Aorta (tissue), 5 donors: ENCODE measurements at regions not wholly inside any gene's neighbourhood (a gene's known extent, or its start where the extent isn't known, plus 50 kb on each side); places are given as distances from the start of the nearest gene placed in this dataset.
"Not testable (repeated sequence)": the region's sequence is repeated elsewhere in the genome, so short reads cannot be mapped to it uniquely, and the experiment has no call there.

Source experiments
- ATAC-seq: fragments of 200-7000 bp; cut with Tn5 transposase; one replicate; pipeline ENCODE4 v1.9.1; 2022; ENCODE audit warnings: moderate library complexity; ENCODE audit not compliant: low FRiP score
- DNase-seq, 2 donors: peaks; one replicate each; pipeline ENCODE4 v3.0.0-alpha.2; 2020
- H3K27ac ChIP-seq, 2 donors: one replicate each; pipeline ENCODE4 v1.5.1; 2013; ENCODE audit warnings: low read length in 2 of 2, mild to moderate bottlenecking in 2 of 2, moderate library complexity in 2 of 2, control low read depth in 1 of 2, inconsistent platforms in 1 of 2, low read depth in 1 of 2
- H3K27me3 ChIP-seq, 2 donors: one replicate each; pipeline ENCODE4 v1.6.1; 2013; ENCODE audit warnings: control low read depth in 1 of 2, low read length in 1 of 2, mild to moderate bottlenecking in 1 of 2, moderate library complexity in 1 of 2; ENCODE audit not compliant: insufficient read depth in 2 of 2, control insufficient read depth in 1 of 2
- H3K36me3 ChIP-seq, 2 donors: one replicate each; pipeline ENCODE4 v1.6.1; 2013; ENCODE audit warnings: control low read depth in 1 of 2, low read length in 1 of 2, mild to moderate bottlenecking in 1 of 2; ENCODE audit not compliant: insufficient read depth in 2 of 2, control insufficient read depth in 1 of 2
- H3K4me1 ChIP-seq, 2 donors: one replicate each; pipeline ENCODE4 v1.6.1; 2013; ENCODE audit warnings: low read length in 2 of 2, control low read depth in 1 of 2, mild to moderate bottlenecking in 1 of 2, moderate library complexity in 1 of 2; ENCODE audit not compliant: insufficient read depth in 2 of 2, control insufficient read depth in 1 of 2
- H3K4me3 ChIP-seq, 2 donors: one replicate each; pipeline ENCODE4 v1.5.1; 2013; ENCODE audit warnings: low read length in 2 of 2, control low read depth in 1 of 2, mild to moderate bottlenecking in 1 of 2
- H3K9me3 ChIP-seq: one replicate; pipeline ENCODE4 v1.6.1; 2013; ENCODE audit warnings: mild to moderate bottlenecking, low read length; ENCODE audit not compliant: control insufficient read depth
- WGBS, 2 donors: extraction: QIAGEN DNeasy Blood & Tissue Kit; methylation state at CpG; one replicate each; pipeline ENCODE4 v1.1.7; 2013; 5-methylcytosine and 5-hydroxymethylcytosine counted together
- intact Hi-C, 2 donors: fragments of 100-400 bp; cut with DNase I; formaldehyde crosslinking; loops; one replicate each; pipeline versions ENCODE4 v1.14.2 to v1.15.0; 2022
- donor health status: healthy with polysubstance abuse.
- donor health status: Bipolar disorder and iron deficiency.
- donor health status: DM: no; HTN: no; CAD: no.
- donor health status: DM: no; HTN: no; CAD: no.
- donor health status: DM: yes; HTN: yes; CAD: no.

DNA sequence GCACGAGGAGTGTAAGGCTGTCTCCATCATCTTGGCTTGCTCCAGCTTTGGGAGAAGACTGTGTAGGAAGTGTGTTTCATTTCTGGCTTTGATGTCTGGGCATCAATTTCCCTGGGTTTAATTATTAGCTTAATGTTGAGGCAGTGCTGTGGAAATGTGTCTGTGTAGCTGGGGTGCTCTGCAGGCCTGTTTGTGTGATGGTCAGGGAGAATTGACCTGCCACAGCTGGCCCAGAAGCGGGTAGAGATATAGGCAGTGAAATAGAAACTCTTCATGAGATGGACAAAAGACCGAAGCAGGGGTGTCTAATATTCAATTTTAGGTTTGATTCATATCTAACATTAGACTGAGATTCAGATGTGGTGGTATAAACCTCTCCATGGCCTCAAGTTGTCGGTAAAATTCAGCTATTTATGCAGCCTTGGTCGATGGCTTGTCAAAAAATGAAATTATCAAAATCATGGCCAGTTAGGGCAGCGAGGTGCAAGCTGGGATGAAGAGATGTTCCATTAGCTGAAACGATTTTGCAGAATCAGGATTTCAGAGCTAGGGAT lies 95.3 kb upstream of the SNX9 start:
- H3K27ac ChIP-seq = no peak overlapping the region

DNA sequence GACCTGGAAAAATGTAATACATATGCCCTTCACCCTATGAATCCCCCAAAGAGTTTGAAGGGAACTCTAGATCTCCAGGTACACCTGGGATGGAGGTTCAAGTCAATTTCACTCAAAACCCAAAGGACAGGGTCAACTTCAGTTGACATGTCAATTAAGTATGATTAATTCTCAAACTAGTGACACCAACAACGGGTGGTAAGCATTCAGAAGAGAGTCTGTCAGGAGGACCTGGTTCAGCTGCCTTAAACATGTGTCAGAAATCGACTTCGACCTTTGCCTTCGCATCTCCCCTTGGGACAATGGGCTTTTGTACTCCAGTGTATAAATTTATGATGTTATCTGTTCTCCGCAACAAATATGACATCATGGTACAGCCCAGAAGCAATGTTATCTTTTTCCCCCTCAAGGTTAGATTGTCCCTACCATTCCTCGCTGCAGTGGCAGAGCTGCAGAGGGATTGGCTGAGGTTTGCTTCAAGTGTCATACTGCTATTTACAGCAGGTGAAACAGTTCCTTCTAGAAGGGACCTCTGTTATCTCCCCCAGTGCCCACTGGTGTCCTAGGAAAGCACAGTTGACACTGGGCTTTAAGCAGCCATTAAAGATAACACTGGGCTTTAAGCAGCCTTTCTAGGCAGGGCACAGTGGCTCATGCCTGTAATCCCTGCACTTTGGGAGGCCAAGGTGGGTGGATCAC lies 94.7 kb upstream of the SNX9 start:
- DNase-seq (no peak), ATAC-seq (no peak)
- Histone ChIP-seq H3K36me3 (no peaks in the 10 kb centered on the region), H3K9me3 (peaks cover 3% of the 10 kb centered on the region), H3K4me3 (no peak overlapping the region), H3K4me1 (no peaks in the 10 kb centered on the region), H3K27ac (no peak overlapping the region), H3K27me3 (no peaks in the 10 kb centered on the region)
- intact Hi-C loops = no loop called here
- WGBS, 2 donors = 90 to 95% methylated on average over 6 of the region's 6 CpGs

More for the DNA sequence above, 95.3 kb upstream of the SNX9 start:
- Histone ChIP-seq H3K9me3 (peaks cover 3% of the 10 kb centered on the region), H3K4me3 (no peak overlapping the region), H3K4me1 (no peaks in the 10 kb centered on the region), H3K36me3 (no peaks in the 10 kb centered on the region), H3K27me3 (no peaks in the 10 kb centered on the region)
- 89 to 92% methylated on average over 7 of the region's 7 CpGs for WGBS, 2 donors
- intact Hi-C loops = no loop called here
- DNase-seq (no peak), ATAC-seq (no peak)

DNA sequence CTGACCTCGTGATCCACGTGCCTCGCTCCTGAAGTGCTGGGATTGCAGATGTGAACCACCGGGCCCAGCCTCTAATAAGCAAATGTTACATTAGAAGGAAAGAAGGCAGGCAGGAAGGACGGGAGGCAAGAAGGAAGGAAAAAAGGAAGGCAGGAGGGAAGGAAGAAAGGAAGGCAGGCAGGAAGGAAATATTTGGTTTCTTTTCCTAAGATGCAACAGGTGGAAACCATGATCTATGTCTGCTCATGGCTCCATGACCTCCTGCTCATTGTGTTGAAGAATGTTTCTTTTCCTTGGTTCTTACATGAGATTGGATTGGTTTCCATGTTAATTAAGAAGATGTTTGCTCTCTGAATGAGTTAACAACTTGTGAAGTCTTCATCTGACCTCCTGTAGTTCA lies 91.8 kb upstream of the SNX9 start:
- no peak for DNase-seq
- no peak for ATAC-seq
- 95% methylated on average over 5 of the region's 5 CpGs for WGBS, 2 donors
- no peaks in the 10 kb centered on the region for H3K36me3 ChIP-seq
- no peaks in the 10 kb centered on the region for H3K4me1 ChIP-seq
- intact Hi-C loops = no loop called here
- no peak overlapping the region for H3K4me3 ChIP-seq
- no peaks in the 10 kb centered on the region for H3K27me3 ChIP-seq
- H3K9me3 ChIP-seq = no peaks in the 10 kb centered on the region
- no peak overlapping the region for H3K27ac ChIP-seq

DNA sequence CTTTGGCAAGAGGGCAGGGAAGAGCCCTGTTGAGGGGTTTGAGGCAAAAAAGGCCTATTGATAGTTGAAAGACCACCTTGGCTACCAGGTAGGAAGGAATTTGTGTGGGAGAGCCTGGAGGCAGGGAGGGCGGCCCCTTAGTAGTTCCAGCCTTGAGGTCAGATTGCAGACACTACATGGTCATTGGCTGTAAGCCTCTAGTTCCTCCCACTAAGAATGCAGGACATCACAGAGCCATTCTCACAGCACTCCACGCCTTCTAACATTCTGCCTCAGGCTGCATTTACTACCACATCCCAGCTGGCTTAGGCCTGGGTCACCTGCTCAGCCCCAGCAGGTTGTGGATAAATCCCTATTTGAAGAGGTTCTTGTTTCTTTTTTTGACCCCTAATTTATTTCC lies 91.0 kb upstream of the SNX9 start:
- ATAC-seq (no peak), DNase-seq (no peak)
- no peaks in the 10 kb centered on the region for H3K27me3 ChIP-seq
- 96 to 97% methylated on average over 2 of the region's 2 CpGs for WGBS, 2 donors
- no peak overlapping the region for H3K27ac ChIP-seq
- H3K36me3 ChIP-seq = no peaks in the 10 kb centered on the region
- no peaks in the 10 kb centered on the region for H3K9me3 ChIP-seq
- H3K4me1 ChIP-seq = no peaks in the 10 kb centered on the region
- intact Hi-C loops = no loop called here
- H3K4me3 ChIP-seq = no peak overlapping the region

DNA sequence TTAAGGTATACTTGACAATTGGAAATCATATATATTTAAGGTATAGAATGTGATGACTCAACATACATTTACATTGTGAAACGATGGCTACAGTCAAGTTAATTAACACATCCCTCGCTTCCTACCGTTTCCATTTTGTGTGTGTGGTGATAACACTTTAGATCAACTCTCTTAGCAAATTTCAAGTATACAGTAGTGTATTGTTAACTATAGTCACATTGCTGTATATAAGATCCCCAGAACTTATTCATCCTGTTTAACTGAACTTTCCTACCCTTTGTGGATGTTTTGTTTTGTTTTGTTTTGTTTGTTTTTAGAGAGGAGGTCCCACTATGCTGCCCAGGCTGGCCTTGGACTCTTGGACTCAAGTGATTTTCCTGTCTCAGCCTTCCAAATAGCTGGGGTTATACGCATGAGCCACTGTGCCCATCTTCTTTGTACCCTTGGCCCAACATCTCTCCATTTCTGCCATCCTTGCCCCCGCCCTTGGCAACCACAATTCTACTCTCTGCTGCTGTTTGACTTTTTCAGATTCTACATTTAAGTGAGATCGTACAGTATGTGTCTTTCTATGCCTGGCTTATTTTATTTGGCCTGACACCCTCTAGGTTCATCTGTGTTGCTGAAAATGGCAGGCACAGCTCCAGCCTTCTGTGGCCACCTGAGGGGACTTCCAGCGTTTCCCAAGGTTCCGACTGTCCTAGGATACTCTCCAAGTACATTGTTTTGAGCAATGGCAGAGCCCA lies 90.5 kb upstream of the SNX9 start:
- Histone ChIP-seq H3K9me3 (no peaks in the 10 kb centered on the region), H3K27me3 (no peaks in the 10 kb centered on the region), H3K4me3 (no peak overlapping the region), H3K36me3 (no peaks in the 10 kb centered on the region), H3K27ac (no peak overlapping the region), H3K4me1 (no peaks in the 10 kb centered on the region)
- ATAC-seq (no peak), DNase-seq (no peak)
- intact Hi-C loops = no loop called here
- 85 to 92% methylated on average over 8 of the region's 8 CpGs for WGBS, 2 donors

DNA sequence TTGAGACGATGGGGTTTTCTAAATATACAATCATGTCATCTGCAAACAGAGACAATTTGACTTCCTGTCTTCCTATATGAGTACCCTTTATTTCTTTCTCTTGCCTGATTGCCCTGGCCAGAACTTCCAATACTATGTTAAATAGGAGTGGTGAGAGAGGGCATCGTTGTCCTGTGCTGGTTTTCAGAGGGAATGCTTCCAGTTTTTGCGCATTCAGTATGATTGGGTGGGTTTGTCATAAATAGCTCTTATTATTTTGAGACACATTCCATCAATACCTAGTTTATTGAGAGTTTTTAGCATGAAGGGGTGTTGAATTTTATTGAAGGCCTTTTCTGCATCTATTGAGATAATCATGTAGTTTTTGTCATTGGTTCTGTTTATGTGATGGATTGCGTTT lies 86.5 kb upstream of the SNX9 start:
- H3K4me1 ChIP-seq, H3K9me3 ChIP-seq, intact Hi-C loops, ATAC-seq, H3K27me3 ChIP-seq, H3K27ac ChIP-seq, DNase-seq, H3K36me3 ChIP-seq, H3K4me3 ChIP-seq: not testable (repeated sequence)
- WGBS, 2 donors = 92% methylated on average over 4 of the region's 4 CpGs

DNA sequence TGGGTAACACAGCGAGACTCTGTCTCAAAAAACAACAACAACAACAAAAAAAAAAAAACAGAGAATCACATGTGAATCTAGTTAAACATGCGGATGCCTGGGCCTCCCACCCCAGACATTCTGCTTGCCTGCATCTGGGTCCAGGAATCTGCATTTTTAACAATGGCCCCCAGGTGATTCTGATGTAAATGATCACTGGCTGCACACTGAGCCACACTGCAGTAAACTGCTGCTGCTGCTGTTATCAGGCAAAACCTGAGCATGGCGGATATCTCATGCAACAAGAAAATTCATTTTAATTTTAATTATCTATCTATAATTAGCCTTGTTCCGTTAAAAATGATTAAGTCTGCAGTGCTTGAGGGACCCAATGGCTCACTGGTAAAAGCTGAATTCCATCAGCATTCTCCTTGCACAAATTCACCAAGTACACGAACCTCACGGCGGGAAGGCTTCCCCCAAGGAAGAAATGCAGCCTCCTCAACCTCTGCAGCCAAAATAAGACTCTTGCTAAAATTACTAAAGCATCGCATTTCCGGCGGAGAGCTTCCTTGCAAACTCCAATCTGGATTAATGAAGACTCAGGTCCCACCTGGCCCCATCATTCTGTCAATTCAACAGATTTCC lies 81.6 kb upstream of the SNX9 start:
- 86 to 88% methylated on average over 10 of the region's 10 CpGs for WGBS, 2 donors
- ATAC-seq = no peak
- no peak overlapping the region for H3K27ac ChIP-seq

DNA sequence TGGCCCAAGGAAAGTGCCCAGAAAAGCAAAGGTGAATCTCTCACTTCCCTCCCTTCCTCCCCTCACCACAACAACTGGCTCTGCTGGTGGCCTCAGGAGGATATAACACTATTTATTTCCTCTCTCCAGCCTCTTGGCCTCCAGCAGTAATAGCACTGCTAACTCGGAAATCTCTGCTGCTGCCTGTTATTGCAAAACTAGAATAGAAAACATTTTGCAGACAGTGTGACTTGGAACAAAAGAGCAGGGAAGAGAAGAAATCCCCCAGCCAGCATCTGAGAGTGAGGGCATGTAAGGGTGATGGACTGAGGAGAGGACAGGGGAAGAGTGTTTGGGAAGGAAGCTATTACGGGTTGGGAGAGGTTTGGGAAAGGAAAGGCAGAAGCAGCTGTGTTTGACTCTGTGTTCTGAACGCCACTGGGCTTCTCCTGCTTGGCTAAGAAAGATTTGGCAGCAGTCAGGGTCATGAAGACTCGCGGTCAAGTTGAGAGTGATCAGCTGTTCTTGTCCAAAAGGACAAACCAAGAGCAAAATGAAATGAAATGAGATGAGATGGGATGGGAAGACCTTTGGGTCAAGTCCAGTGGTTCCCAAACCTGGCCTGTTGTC lies 81.0 kb upstream of the SNX9 start:
- ATAC-seq (peak; percentile 86), DNase-seq (no peak)
- Histone ChIP-seq H3K27ac (no peak overlapping the region), H3K4me1 (no peaks in the 10 kb centered on the region), H3K27me3 (no peaks in the 10 kb centered on the region), H3K9me3 (no peaks in the 10 kb centered on the region), H3K36me3 (no peaks in the 10 kb centered on the region), H3K4me3 (no peak overlapping the region)
- WGBS, 2 donors = 66 to 71% methylated on average over 5 of the region's 5 CpGs
- intact Hi-C loops = no loop called here

More for the DNA sequence above, 81.6 kb upstream of the SNX9 start:
- intact Hi-C loops = no loop called here
- H3K9me3 ChIP-seq = no peaks in the 10 kb centered on the region
- no peak overlapping the region for H3K4me3 ChIP-seq
- no peaks in the 10 kb centered on the region for H3K4me1 ChIP-seq
- no peaks in the 10 kb centered on the region for H3K36me3 ChIP-seq
- no peak for DNase-seq
- no peaks in the 10 kb centered on the region for H3K27me3 ChIP-seq
